ENCODE measurements at regions not wholly inside any gene's neighbourhood (a gene's known extent, or its start where the extent isn't known, plus 50 kb on each side); places are given as distances from the start of the nearest gene placed in this dataset.
"Not testable (repeated sequence)": the region's sequence is repeated elsewhere in the genome, so short reads cannot be mapped to it uniquely, and the experiment has no call there.

DNA sequence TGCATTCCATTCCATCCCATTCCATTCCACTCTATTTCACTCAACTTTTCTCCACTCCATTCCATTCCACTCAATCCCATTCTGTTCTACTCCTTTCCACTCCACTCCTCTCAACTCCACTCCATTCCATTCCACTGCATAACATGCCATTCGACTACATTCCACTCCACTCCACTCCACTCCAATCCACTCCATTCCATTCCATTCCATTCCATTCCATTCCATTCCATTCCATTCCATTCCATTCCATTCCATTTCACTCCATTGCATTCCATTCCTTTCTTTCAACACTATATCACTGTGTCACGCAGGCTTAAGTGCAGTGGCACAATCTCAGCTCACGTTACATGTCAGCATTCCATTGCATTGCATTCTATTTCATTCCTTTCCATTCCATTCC, 1430.4 kb downstream of the TSPY10 start:
- not testable (repeated sequence) for DNase-seq, H3K4me3 ChIP-seq, H3K9me3 ChIP-seq, H3K36me3 ChIP-seq, H3K27me3 ChIP-seq

- no peak overlapping the region for H3K4me3 ChIP-seq
- H3K27me3 ChIP-seq, result no peaks in the 10 kb centered on the region
- H3K36me3 ChIP-seq, result no peaks in the 10 kb centered on the region
- H3K9me3 ChIP-seq, result no peaks in the 10 kb centered on the region
- no peak for DNase-seq
Observed at GRCh38 chrY:10973422-10973821, 1445.7 kb downstream of the TSPY10 start.

GRCh38 chrY:10986655-10987054, 1459.0 kb downstream of the TSPY10 start:
- no peaks in the 10 kb centered on the region for H3K9me3 ChIP-seq
- H3K4me3 ChIP-seq, result no peak overlapping the region
- DNase-seq, result no peak
- no peaks in the 10 kb centered on the region for H3K36me3 ChIP-seq
- H3K27me3 ChIP-seq, result no peaks in the 10 kb centered on the region

DNA sequence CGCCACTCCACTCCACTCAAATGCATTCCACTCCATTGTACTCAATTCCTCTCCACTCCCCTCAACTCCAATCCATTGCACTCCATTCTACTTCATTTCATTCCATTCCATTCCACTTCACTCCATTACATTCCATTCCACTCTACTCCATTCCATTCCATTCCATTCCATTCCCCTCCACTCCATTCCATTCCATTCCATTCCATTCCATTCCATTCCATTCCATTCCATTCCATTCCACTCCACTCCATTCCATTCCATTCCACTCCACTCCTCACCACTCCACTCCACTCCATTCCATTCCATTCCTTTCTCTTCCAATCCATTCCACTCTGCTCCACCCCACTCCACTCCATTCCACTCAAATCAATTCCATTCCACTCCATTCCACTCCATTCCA, 1459.9 kb downstream of the TSPY10 start:
- H3K4me3 ChIP-seq, result no peak overlapping the region
- no peaks in the 10 kb centered on the region for H3K9me3 ChIP-seq
- H3K27me3 ChIP-seq, result no peaks in the 10 kb centered on the region
- H3K36me3 ChIP-seq, result no peaks in the 10 kb centered on the region
- no peak for DNase-seq

GRCh38 chrY:10993955-10994354, 1466.3 kb downstream of the TSPY10 start:
- no peaks in the 10 kb centered on the region for H3K9me3 ChIP-seq
- no peaks in the 10 kb centered on the region for H3K27me3 ChIP-seq
- H3K36me3 ChIP-seq, result no peaks in the 10 kb centered on the region
- no peak for DNase-seq
- H3K4me3 ChIP-seq, result no peak overlapping the region

DNA sequence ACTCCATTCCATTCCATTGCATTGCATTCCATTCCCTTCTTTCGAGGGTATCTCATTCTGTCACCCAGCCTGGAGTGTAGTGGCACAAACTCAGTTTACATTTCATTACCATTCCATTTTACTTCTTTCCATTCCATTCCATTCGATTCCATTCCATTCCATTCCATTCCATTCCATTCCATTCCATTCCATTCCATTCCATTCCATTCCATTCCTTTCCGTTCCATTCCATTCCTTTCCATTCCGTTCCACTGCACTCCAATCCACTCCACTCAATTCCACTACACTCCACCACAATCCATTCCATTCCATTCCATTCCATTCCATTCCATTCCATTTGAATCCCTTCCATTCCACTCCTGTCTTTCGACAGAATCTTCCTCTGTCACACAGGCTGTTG, 1472.0 kb downstream of the TSPY10 start:
- not testable (repeated sequence) for H3K4me3 ChIP-seq, H3K36me3 ChIP-seq, H3K9me3 ChIP-seq, DNase-seq, H3K27me3 ChIP-seq

DNA sequence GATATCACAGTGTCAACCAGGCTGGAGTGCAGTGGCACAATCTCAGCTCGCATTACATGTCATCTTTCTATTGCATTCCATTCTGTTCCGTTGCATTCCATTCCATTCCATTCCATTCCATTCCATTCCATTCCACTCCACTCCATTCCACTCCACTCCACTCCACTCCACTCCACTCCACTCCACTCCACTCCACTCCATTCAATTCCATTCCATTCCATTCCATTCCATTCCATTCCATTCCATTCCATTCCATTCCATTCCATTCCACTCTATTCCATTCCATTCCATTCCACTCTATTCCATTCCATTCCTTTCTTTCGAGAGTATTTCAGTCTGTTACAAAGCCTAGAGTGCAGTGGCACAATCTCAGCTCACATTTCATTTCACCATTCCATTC, 1486.5 kb downstream of the TSPY10 start:
- H3K36me3 ChIP-seq, H3K9me3 ChIP-seq, H3K4me3 ChIP-seq, H3K27me3 ChIP-seq, DNase-seq: not testable (repeated sequence)

GRCh38 chrY:11022734-11023133, 1495.1 kb downstream of the TSPY10 start:
- Histone ChIP-seq H3K4me3 (no peak overlapping the region), H3K27me3 (no peaks in the 10 kb centered on the region), H3K36me3 (no peaks in the 10 kb centered on the region), H3K9me3 (no peaks in the 10 kb centered on the region)
- DNase-seq, result no peak

DNA sequence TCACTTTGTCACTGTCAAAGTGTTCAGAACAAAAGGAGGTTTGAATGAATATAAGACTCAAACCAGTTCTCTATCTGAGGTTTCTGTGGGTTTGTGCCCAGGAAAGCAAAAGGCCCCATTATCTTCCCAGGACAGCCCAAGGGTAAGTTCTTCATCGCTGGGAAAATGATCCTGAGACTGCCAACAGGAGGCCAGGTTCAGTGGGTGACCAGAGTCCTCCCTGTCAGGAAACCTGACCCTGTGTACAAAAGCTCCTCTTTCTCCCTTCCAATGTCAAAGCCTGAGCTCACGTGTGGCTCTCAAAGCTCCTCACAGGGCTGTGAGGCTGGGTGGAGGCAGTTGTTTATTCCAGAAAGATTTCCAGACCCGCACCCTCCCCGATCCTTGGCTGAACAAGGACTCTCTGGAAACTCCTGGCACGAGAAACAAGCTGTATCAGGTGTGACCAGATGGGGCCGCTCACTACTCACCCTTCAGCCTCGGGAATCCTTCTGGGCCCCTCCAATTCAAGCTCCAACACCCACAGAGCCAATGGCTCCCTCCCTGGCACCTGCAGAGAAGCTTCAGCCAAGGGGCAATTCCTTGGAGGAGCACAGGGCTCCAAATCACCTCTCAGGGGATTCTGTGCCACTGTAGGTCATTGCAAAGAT, 1516.7 kb downstream of the TSPY10 start:
- H3K9me3 ChIP-seq, result no peaks in the 10 kb centered on the region
- no peaks in the 10 kb centered on the region for H3K27me3 ChIP-seq
- no peaks in the 10 kb centered on the region for H3K36me3 ChIP-seq
- no peak for DNase-seq
- no peak overlapping the region for H3K4me3 ChIP-seq

GRCh38 chrY:11063486-11063885, 1535.8 kb downstream of the TSPY10 start:
- H3K36me3 ChIP-seq, result no peaks in the 10 kb centered on the region
- DNase-seq, result no peak
- H3K4me3 ChIP-seq, result no peak overlapping the region
- H3K27me3 ChIP-seq, result no peaks in the 10 kb centered on the region
- no peaks in the 10 kb centered on the region for H3K9me3 ChIP-seq

- no peaks in the 10 kb centered on the region for H3K36me3 ChIP-seq
- H3K4me3 ChIP-seq, result no peak overlapping the region
- no peaks in the 10 kb centered on the region for H3K27me3 ChIP-seq
- no peak for DNase-seq
- no peaks in the 10 kb centered on the region for H3K9me3 ChIP-seq
Observed at GRCh38 chrY:11063960-11064359, 1536.3 kb downstream of the TSPY10 start.

DNA sequence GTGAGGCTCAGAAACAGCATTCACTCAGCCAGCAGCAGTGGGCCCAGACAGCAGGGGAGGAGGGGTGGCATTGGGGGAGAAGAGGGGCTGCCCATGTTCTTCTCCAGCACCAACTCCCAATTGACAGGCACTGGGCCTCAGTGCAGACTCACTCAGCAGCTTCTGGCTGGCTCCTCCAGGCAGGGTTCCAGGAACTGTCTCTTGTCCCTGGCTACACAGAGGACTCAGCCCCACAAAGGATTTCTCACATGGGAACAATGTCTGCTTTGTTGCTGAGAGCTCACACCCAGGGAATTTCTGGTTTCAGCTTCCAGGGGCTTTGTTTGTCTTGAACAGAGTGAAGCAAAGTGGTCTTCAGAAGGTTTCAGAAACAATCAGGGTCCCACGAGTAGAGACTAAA, 1536.7 kb downstream of the TSPY10 start:
- Histone ChIP-seq H3K36me3 (no peaks in the 10 kb centered on the region), H3K27me3 (no peaks in the 10 kb centered on the region), H3K9me3 (no peaks in the 10 kb centered on the region), H3K4me3 (no peak overlapping the region)
- DNase-seq, result no peak

DNA sequence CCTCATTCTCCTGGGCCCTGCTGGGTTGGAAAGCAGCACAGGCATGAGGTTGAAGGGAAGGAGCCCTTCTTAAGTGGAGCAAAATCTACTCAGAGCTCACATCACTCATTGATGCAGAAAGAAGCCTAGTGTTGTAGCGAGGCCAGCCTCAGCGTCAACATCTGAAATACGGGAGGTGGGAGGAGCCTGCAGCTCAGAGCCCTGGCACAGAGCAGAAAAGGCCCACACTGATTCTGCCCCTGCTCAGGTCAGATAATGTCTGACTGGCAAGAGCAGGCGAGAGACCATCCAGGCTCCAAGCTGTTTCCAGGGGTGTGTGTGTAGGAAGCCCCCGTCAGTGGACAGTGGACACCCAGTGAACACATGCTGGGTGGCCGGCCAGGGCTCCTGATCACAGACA, 1541.6 kb downstream of the TSPY10 start:
- H3K27me3 ChIP-seq, result no peaks in the 10 kb centered on the region

DNA sequence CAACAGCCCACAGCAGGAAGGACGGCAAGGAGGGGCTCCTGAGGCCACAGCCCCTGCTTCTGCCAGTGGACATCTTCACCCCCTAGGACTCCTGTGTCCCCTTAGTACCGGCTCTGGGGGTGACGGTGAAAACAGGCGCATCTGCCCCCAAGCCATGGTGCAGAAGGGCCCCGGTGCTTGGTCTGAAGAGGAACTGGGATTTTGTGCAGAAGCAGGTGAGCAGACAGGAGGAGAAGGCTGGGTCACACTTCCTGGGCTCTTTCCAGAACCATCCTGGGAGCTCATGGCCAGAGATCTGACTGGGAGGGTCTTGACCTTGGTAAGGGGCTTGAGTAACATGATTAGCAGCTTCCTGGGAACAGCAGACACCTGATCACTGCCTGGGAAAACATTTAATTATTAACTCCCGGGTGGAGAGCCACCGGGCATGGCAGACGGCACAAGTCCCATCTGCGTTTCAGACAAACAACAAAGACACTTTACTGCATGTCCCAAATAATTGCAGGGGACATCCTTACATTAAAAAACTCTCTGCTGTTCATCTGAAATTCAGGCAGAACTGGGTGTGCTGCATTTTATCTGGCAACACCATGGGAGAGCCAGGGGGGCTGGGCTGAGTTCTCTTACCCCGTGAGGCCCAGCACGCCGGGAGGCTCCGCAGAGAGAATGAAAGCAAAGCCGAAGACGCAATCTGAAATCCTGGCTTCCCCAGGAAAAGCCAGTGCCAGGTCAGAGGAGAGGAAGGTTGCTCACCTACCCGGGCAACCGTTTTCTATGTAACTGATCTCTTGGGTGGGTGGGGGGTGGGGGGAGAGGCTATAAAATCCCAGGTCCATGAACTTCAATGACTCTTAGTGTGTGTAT, 1542.8 kb downstream of the TSPY10 start:
- H3K27me3 ChIP-seq, result no peaks in the 10 kb centered on the region
- no peaks in the 10 kb centered on the region for H3K9me3 ChIP-seq
- DNase-seq, result no peak
- H3K4me3 ChIP-seq, result no peak overlapping the region
- H3K36me3 ChIP-seq, result no peaks in the 10 kb centered on the region

More for the DNA sequence above, 1541.6 kb downstream of the TSPY10 start:
- Histone ChIP-seq H3K9me3 (no peaks in the 10 kb centered on the region), H3K36me3 (no peaks in the 10 kb centered on the region), H3K4me3 (no peak overlapping the region)
- no peak for DNase-seq

GRCh38 chrY:11085801-11086200, 1558.1 kb downstream of the TSPY10 start:
- not testable (repeated sequence) for H3K4me3 ChIP-seq, H3K36me3 ChIP-seq, DNase-seq

GRCh38 chrY:11097498-11097897, 1569.8 kb downstream of the TSPY10 start:
- H3K27me3 ChIP-seq, H3K4me3 ChIP-seq: not testable (repeated sequence)

More at GRCh38 chrY:11085801-11086200, 1558.1 kb downstream of the TSPY10 start:
- not testable (repeated sequence) for H3K9me3 ChIP-seq, H3K27me3 ChIP-seq

GRCh38 chrY:11098419-11098818, 1570.7 kb downstream of the TSPY10 start:
- not testable (repeated sequence) for DNase-seq, H3K9me3 ChIP-seq, H3K27me3 ChIP-seq, H3K4me3 ChIP-seq, H3K36me3 ChIP-seq

More at GRCh38 chrY:11097498-11097897, 1569.8 kb downstream of the TSPY10 start:
- H3K36me3 ChIP-seq, DNase-seq, H3K9me3 ChIP-seq: not testable (repeated sequence)

DNA sequence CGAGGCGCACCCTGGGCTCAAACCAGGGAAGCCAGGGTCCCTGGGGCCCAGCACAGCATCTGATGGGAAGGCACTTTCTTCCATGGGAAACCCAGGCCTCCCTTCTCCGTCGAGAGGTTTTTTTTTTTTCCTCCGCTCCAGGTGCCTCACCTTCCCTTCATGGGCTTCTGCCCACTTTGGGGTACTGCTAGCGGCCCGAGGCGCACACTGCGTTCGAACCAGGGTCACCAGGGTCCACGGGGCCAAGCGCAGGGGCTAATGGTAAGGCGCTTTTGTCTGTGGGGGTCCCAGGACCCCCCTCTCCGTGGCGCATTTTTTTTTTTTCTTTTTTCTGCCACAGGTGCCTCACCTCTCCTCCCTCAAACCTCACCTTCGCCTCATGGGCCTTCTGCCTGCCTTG, 1571.3 kb downstream of the TSPY10 start:
- no peaks in the 10 kb centered on the region for H3K36me3 ChIP-seq
- no peaks in the 10 kb centered on the region for H3K9me3 ChIP-seq
- no peak for DNase-seq
- no peaks in the 10 kb centered on the region for H3K27me3 ChIP-seq
- no peak overlapping the region for H3K4me3 ChIP-seq
